Prostate gland (tissue), 2 donors: ENCODE measurements at regions not wholly inside any gene's neighbourhood (a gene's known extent, or its start where the extent isn't known, plus 50 kb on each side); places are given as distances from the start of the nearest gene placed in this dataset.

Source experiments
- DNase-seq: peaks from one replicate; pipeline ENCODE4 v3.0.0-alpha.2; 2019; ENCODE audit warnings: low spot score
- H3K27ac ChIP-seq, 2 donors: fragments of 200-600 bp; sonication (generic); 2 replicates each; pipeline ENCODE4 v1.5.1; 2017 to 2019
- H3K27me3 ChIP-seq: fragments of 200-600 bp; sonication (generic); replicated peaks from 2 replicates; pipeline ENCODE4 v1.5.1; 2019; ENCODE audit not compliant: insufficient read depth
- H3K36me3 ChIP-seq, 2 donors: fragments of 200-600 bp; sonication (generic); 1 replicate in 1 of 2; 2 replicates in 1 of 2; pipeline versions ENCODE4 v1.5.1 to v1.8.1; 2017 to 2019
- H3K4me1 ChIP-seq: fragments of 200-600 bp; sonication (generic); replicated peaks from 2 replicates; pipeline ENCODE4 v1.5.1; 2019
- H3K4me3 ChIP-seq, 2 donors: fragments of 200-600 bp; sonication (generic); 2 replicates each; pipeline ENCODE4 v1.5.1; 2017 to 2019
- H3K9me3 ChIP-seq: fragments of 200-600 bp; sonication (generic); 2 replicates; pipeline ENCODE4 v1.5.1; 2017
- CTCF ChIP-seq, 4 experiments: fragments of 200-600 bp in 2 of 4; fragments of 450-650 bp in 2 of 4; sonication (generic) in 2 of 4; IDR thresholded peaks; 1 replicate in 3 of 4; 2 replicates in 1 of 4; pipeline ENCODE4 v1.5.1; 2016 to 2019; ENCODE audit warnings: antibody characterized with exemption in 4 of 4, mild to moderate bottlenecking in 2 of 4, moderate library complexity in 2 of 4
- POLR2A ChIP-seq: fragments of 450-650 bp; IDR thresholded peaks from one replicate; pipeline ENCODE4 v1.6.1; 2016; ENCODE audit warnings: antibody characterized with exemption, mild to moderate bottlenecking
- POLR2AphosphoS5 ChIP-seq: sonication (generic); formaldehyde crosslinking; IDR thresholded peaks from one replicate; pipeline ENCODE4 v1.6.1; 2017; ENCODE audit warnings: antibody characterized with exemption
- WGBS: methylation state at CpG from one replicate; pipeline ENCODE4 v1.1.5; 2018; 5-methylcytosine and 5-hydroxymethylcytosine counted together
- intact Hi-C: fragments of 100-400 bp; cut with DNase I; formaldehyde crosslinking; loops from one replicate; pipeline ENCODE4 v1.14.2; 2022

DNA sequence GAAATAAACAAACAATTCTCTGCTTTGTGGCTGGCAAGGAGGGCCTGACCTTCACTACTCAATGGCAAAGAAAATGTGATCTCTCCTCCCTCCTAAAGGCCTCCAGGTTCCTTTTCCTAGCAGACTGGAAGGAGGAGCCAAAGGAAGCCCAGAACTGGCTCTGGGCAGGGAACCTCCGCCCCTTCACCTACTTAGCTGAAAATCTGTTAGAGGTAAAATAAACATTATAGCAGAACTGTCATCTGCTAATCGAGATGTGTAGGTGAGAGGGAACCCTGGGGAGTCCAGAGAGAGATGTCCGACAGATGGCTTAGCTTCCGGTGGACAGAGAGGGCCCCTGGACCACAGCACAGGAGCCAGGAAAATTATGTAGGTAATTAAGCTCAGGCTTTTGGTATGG is 75.2 kb upstream of the KCNA3 start:
- WGBS, result 62% methylated on average over 4 of the region's 4 CpGs
- Histone ChIP-seq H3K27ac (no peak overlapping the region), H3K4me3 (no peak overlapping the region), H3K36me3 (no peaks in the 10 kb centered on the region), H3K27me3 (no peaks in the 10 kb centered on the region), H3K9me3 (no peaks in the 10 kb centered on the region), H3K4me1 (no peaks in the 10 kb centered on the region)
- DNase-seq, result no peak
- TF ChIP-seq POLR2A (no peak), POLR2AphosphoS5 (no peak), CTCF (IDR thresholded peaks at IDR 0.05) (no peak)
- intact Hi-C loops, result no loop called here

- 18% methylated on average over 10 of the region's 10 CpGs for WGBS
These were observed 72.0 kb upstream of the KCNA3 start for GRCh38 chr1:110746644-110747259.

GRCh38 chr1:110743397-110743796 is 68.7 kb upstream of the KCNA3 start:
- Histone ChIP-seq H3K4me3 (no peak overlapping the region), H3K36me3 (no peaks in the 10 kb centered on the region), H3K4me1 (no peaks in the 10 kb centered on the region), H3K27me3 (no peaks in the 10 kb centered on the region), H3K27ac (no peak overlapping the region), H3K9me3 (no peaks in the 10 kb centered on the region)
- intact Hi-C loops, result no loop called here
- DNase-seq, result no peak
- TF ChIP-seq POLR2AphosphoS5 (no peak), POLR2A (no peak), CTCF (IDR thresholded peaks at IDR 0.05) (no peak)

More at GRCh38 chr1:110746644-110747259, 72.0 kb upstream of the KCNA3 start:
- DNase-seq, result no peak
- intact Hi-C loops, result no loop called here
- Histone ChIP-seq H3K36me3 (no peaks in the 10 kb centered on the region), H3K27ac (no peak overlapping the region), H3K4me3 (no peak overlapping the region), H3K4me1 (no peaks in the 10 kb centered on the region), H3K27me3 (no peaks in the 10 kb centered on the region), H3K9me3 (no peaks in the 10 kb centered on the region)
- TF ChIP-seq POLR2AphosphoS5 (no peak), POLR2A (no peak), CTCF (IDR thresholded peaks at IDR 0.05) (no peak)

GRCh38 chr1:110736900-110737605 is 62.3 kb upstream of the KCNA3 start:
- Histone ChIP-seq H3K4me3 (no peak overlapping the region), H3K27me3 (no peaks in the 10 kb centered on the region), H3K9me3 (no peaks in the 10 kb centered on the region), H3K36me3 (no peaks in the 10 kb centered on the region), H3K27ac (no peak overlapping the region), H3K4me1 (no peaks in the 10 kb centered on the region)
- DNase-seq, result no peak
- intact Hi-C loops, result no loop called here
- TF ChIP-seq POLR2AphosphoS5 (no peak), POLR2A (no peak), CTCF (IDR thresholded peaks at IDR 0.05) (no peak)
- 62% methylated on average over 5 of the region's 5 CpGs for WGBS

GRCh38 chr1:110734133-110734680 is 59.5 kb upstream of the KCNA3 start:
- DNase-seq, result no peak
- TF ChIP-seq POLR2AphosphoS5 (no peak), CTCF (IDR thresholded peaks at IDR 0.05) (no peak), POLR2A (no peak)
- Histone ChIP-seq H3K4me3 (no peak overlapping the region), H3K27ac (no peak overlapping the region), H3K36me3 (no peaks in the 10 kb centered on the region), H3K27me3 (no peaks in the 10 kb centered on the region), H3K9me3 (no peaks in the 10 kb centered on the region), H3K4me1 (no peaks in the 10 kb centered on the region)
- 66% methylated on average over 5 of the region's 5 CpGs for WGBS
- intact Hi-C loops, result no loop called here
